HK-2 (cell line): ENCODE measurements at regions not wholly inside any gene's neighbourhood (a gene's known extent, or its start where the extent isn't known, plus 50 kb on each side); places are given as distances from the start of the nearest gene placed in this dataset.
"Not testable (repeated sequence)": the region's sequence is repeated elsewhere in the genome, so short reads cannot be mapped to it uniquely, and the experiment has no call there.

Experiments used
- DNase-seq: peaks from one replicate; pipeline ENCODE4 v3.0.0-alpha.2; 2018; ENCODE audit not compliant: unreplicated experiment

GRCh38 chrX:44096666-44097065, 123.5 kb upstream of the NDP start:
- DNase-seq = no peak

- no peak for DNase-seq
Measured at GRCh38 chrX:44094821-44095530, 121.8 kb upstream of the NDP start.

GRCh38 chrX:44093431-44093830, 120.2 kb upstream of the NDP start:
- DNase-seq = no peak

- DNase-seq = no peak
Measured at GRCh38 chrX:44092778-44093177, 119.6 kb upstream of the NDP start.

- DNase-seq = no peak
Measured at GRCh38 chrX:44088510-44089144, 115.4 kb upstream of the NDP start.

GRCh38 chrX:44085209-44085608, 112.0 kb upstream of the NDP start:
- DNase-seq = no peak

GRCh38 chrX:44082829-44083228, 109.6 kb upstream of the NDP start:
- peak; percentile 5 for DNase-seq

- no peak for DNase-seq
Measured at GRCh38 chrX:44080083-44080482, 106.9 kb upstream of the NDP start.

GRCh38 chrX:44072631-44073030, 99.4 kb upstream of the NDP start:
- DNase-seq = no peak

GRCh38 chrX:44071847-44072551, 98.8 kb upstream of the NDP start:
- peak; percentile 40 for DNase-seq

GRCh38 chrX:44071070-44071645, 98.0 kb upstream of the NDP start:
- DNase-seq = no peak

GRCh38 chrX:44068043-44068442, 94.9 kb upstream of the NDP start:
- DNase-seq = no peak

- DNase-seq = no peak
Measured at GRCh38 chrX:44063606-44064005, 90.4 kb upstream of the NDP start.

GRCh38 chrX:44062840-44063239, 89.7 kb upstream of the NDP start:
- DNase-seq = peak; percentile 14

- no peak for DNase-seq
Measured at GRCh38 chrX:44061968-44062614, 88.9 kb upstream of the NDP start.

GRCh38 chrX:44060221-44060620, 87.0 kb upstream of the NDP start:
- no peak for DNase-seq

- no peak for DNase-seq
Measured at GRCh38 chrX:44058339-44058738, 85.1 kb upstream of the NDP start.

- DNase-seq = no peak
Measured at GRCh38 chrX:44055638-44056037, 82.4 kb upstream of the NDP start.

GRCh38 chrX:44054863-44055601, 81.8 kb upstream of the NDP start:
- DNase-seq = no peak

GRCh38 chrX:44045106-44045505, 71.9 kb upstream of the NDP start:
- DNase-seq = not testable (repeated sequence)

GRCh38 chrX:44043496-44043895, 70.3 kb upstream of the NDP start:
- peak; percentile 37 for DNase-seq
